Ectodermal cell (in vitro differentiated cells): ENCODE measurements at regions not wholly inside any gene's neighbourhood (a gene's known extent, or its start where the extent isn't known, plus 50 kb on each side); places are given as distances from the start of the nearest gene placed in this dataset.

Experiments
- H3K27ac ChIP-seq: 2 replicates; pipeline ENCODE4 v1.7.0; 2013; ENCODE audit warnings: mild to moderate bottlenecking, low read depth, low read length; ENCODE audit not compliant: insufficient read depth, poor library complexity, severe bottlenecking
- H3K27me3 ChIP-seq: 2 replicates; pipeline ENCODE4 v1.7.0; 2013; ENCODE audit warnings: mild to moderate bottlenecking, low read length; ENCODE audit not compliant: insufficient read depth, control insufficient read depth, poor library complexity, severe bottlenecking
- H3K36me3 ChIP-seq: one replicate; pipeline ENCODE4 v1.7.0; 2013; ENCODE audit warnings: low read length; ENCODE audit not compliant: control insufficient read depth, insufficient read depth
- H3K4me1 ChIP-seq: one replicate; pipeline ENCODE4 v1.7.0; 2013; ENCODE audit warnings: low read length; ENCODE audit not compliant: control insufficient read depth, insufficient read depth
- H3K4me3 ChIP-seq: 2 replicates; pipeline ENCODE4 v1.7.0; 2013; ENCODE audit warnings: low read depth, low read length, control low read depth; ENCODE audit not compliant: insufficient read depth
- H3K9me3 ChIP-seq: 2 replicates; pipeline ENCODE4 v1.7.0; 2013; ENCODE audit warnings: mild to moderate bottlenecking, low read length, moderate library complexity; ENCODE audit not compliant: control insufficient read depth
- WGBS, 2 experiments: methylation state at CpG; one replicate each; pipeline ENCODE4 v1.1.7; 2013; ENCODE audit warnings: missing lambda C conversion rate in 2 of 2; 5-methylcytosine and 5-hydroxymethylcytosine counted together

DNA sequence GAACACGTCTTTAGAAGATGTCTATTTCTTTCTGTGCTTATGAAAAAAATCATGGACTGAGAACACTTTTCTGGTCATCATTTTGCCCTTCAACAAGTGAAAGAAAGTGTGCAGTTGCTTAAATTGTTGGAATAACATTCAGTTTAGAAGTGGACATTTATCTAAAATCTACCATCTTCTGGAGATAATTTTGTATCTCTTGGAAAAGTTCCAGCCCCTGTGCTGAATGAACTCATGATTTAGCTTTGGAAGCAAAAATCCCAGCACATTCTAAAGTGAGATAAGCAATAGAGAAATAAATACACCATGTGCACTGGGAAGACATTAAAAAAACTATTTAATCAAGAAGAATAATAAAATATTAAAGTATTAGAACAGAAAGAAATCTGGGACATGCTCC, 1420.8 kb upstream of the SLC10A2 start:
- no peaks in the 10 kb centered on the region for H3K27me3 ChIP-seq
- no peak overlapping the region for H3K4me3 ChIP-seq
- H3K9me3 ChIP-seq = no peaks in the 10 kb centered on the region
- H3K36me3 ChIP-seq = no peaks in the 10 kb centered on the region
- H3K4me1 ChIP-seq = no peaks in the 10 kb centered on the region
- WGBS, 2 experiments = 80 to 100% methylated on average over 1 of the region's 1 CpG
- no peak overlapping the region for H3K27ac ChIP-seq

DNA sequence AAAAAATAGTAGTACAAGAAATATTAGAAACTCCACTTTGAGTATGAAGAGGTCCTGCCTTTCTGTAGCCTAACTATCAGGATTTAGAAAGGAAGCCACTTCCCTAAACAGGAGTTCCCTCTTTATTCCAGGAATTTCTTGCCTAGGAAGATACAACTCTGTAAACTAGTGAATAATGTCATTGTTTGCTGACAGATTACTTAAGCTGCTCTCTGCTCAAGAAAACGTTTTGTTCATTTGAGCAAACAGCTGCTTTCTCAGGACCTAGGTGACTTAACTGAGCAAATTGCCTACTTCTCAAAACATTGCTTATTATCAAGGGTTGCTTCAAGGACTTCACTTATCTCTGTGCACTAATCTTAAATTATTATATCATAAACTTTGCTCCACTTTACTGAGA, 1419.4 kb upstream of the SLC10A2 start:
- Histone ChIP-seq H3K9me3 (no peaks in the 10 kb centered on the region), H3K36me3 (no peaks in the 10 kb centered on the region), H3K4me3 (no peak overlapping the region), H3K4me1 (no peaks in the 10 kb centered on the region), H3K27me3 (no peaks in the 10 kb centered on the region), H3K27ac (no peak overlapping the region)
- 66% methylated on average over 1 of the region's 1 CpG for WGBS, 2 experiments

DNA sequence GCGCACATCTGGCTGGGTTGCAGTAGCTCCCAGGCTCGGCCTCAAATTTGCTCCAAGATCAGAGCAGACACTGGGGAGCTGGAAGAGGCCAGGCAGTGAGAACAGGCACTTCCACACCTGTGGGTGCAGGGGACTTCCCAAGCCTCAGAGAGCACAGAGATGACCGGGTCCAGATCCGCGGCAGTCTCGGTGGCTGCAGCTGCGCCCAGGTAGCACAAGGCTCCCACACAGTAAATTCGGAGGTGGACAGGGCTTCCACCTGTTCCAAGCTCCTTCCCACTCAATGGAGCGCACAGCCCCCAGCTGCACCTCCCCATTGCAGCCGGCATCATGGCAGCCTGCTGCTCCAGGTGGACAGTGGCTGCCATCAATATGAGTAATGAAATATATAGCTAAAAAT, 1417.4 kb upstream of the SLC10A2 start:
- Histone ChIP-seq H3K9me3 (no peaks in the 10 kb centered on the region), H3K27me3 (no peaks in the 10 kb centered on the region), H3K4me1 (no peaks in the 10 kb centered on the region), H3K4me3 (no peak overlapping the region), H3K27ac (no peak overlapping the region), H3K36me3 (no peaks in the 10 kb centered on the region)
- WGBS, 2 experiments = 92 to 94% methylated on average over 9 to 10 of the region's 10 CpGs

DNA sequence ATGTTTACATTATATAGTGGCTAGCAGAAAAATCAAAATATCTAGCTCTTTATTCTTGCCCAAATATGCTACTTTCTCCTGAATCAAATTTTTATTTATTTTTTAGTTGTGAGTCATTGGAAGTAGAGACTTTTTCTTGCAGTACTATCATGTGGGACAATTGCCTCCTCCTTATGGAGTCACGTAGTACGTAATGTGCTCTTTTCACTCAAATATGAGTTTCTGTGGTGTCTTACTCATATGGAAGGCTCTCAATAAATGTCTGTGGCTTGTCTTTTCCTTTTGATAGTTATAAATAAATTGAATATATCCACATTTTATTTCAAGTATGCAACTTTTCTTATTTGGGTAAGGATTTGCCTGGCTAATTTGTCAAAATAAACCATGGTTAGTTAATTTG, 1411.0 kb upstream of the SLC10A2 start:
- H3K4me3 ChIP-seq = no peak overlapping the region
- no peaks in the 10 kb centered on the region for H3K27me3 ChIP-seq
- H3K36me3 ChIP-seq = no peaks in the 10 kb centered on the region
- no peaks in the 10 kb centered on the region for H3K9me3 ChIP-seq
- no peaks in the 10 kb centered on the region for H3K4me1 ChIP-seq
- H3K27ac ChIP-seq = no peak overlapping the region
- WGBS, 2 experiments = 88 to 97% methylated on average over 2 of the region's 2 CpGs

DNA sequence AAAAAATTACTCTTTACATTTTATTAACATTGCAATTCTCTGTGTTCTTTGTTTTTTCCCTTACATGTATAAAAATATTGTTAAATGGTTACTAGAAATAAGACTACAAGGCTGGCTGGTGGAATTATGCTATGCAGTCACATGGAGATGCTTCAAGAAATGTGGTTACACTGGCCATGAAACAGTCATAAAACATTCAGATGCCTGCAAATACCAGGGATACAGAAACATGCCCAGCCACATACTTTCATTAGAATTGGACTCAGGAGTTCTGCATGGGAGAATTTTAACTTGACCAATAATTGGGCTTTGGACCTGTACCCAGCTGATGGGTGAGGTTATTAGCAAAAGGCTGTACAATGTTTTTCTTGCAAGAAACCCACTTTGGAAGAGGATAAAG, 1407.7 kb upstream of the SLC10A2 start:
- Histone ChIP-seq H3K27ac (no peak overlapping the region), H3K9me3 (no peaks in the 10 kb centered on the region), H3K4me3 (no peak overlapping the region)

DNA sequence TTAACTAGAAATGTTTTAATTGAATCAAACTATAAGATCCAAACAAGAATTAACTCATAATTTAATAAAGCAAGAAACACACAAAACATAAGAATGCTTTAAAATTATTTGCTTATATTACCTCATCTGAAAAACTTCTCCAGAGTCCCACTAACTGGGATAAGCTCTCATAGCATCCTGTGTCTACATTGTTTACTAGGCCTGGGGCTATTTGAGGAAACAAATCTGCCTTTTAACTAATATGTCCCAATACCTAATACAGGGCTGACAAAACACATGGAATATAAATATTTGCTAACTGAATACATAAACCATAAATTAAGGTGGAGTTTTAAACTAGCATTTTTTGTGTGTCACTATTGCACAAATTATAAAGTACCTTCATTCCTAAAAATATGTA, 1399.8 kb upstream of the SLC10A2 start:
- Histone ChIP-seq H3K27me3 (no peaks in the 10 kb centered on the region), H3K4me3 (no peak overlapping the region), H3K9me3 (no peaks in the 10 kb centered on the region), H3K4me1 (no peaks in the 10 kb centered on the region), H3K36me3 (no peaks in the 10 kb centered on the region), H3K27ac (no peak overlapping the region)

More for the DNA sequence above, 1407.7 kb upstream of the SLC10A2 start:
- H3K36me3 ChIP-seq = no peaks in the 10 kb centered on the region
- H3K27me3 ChIP-seq = no peaks in the 10 kb centered on the region
- no peaks in the 10 kb centered on the region for H3K4me1 ChIP-seq

DNA sequence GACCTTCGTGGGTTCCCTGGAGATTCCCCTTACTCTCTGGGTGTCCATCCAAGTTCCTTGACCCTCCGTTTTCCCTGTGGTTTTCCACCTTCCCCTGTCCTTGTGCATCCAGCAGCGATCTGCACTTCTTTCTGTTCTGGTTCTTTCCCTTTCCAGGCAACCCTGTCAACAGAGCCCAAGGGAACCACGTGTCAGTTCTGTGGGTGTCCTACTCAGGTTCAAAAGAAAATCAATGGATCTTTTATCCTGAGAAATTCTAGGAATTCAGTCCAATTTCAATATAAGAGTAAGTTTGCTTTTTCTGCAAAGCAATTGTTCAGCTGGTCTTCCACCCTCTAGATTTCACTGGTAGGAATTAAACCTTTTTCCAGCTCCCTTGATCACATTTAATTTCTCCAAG, 1394.8 kb upstream of the SLC10A2 start:
- Histone ChIP-seq H3K4me1 (no peaks in the 10 kb centered on the region), H3K27me3 (no peaks in the 10 kb centered on the region), H3K4me3 (no peak overlapping the region), H3K9me3 (no peaks in the 10 kb centered on the region), H3K27ac (no peak overlapping the region), H3K36me3 (no peaks in the 10 kb centered on the region)
- WGBS, 2 experiments = 45 to 48% methylated on average over 4 of the region's 4 CpGs

DNA sequence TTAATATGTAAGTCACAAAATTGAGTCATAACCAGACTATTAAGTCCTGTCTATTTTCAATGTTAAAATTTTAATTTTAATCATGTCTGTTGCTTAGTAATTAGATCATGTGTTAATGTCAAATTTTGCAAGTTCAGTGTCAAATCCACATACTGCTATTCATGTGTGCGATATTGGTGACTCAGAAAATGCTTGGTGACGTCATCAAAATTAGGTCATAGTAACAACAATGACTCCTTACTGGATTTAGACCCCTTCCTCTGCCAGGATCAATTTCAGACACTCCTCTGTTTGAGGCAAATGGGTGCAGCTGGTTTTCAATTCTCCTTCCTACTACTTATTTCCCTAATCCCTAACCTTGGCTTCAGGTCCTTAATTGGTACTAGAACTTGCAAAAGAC, 1394.3 kb upstream of the SLC10A2 start:
- Histone ChIP-seq H3K27me3 (no peaks in the 10 kb centered on the region), H3K27ac (no peak overlapping the region), H3K9me3 (no peaks in the 10 kb centered on the region), H3K36me3 (no peaks in the 10 kb centered on the region), H3K4me3 (no peak overlapping the region), H3K4me1 (no peaks in the 10 kb centered on the region)
- WGBS, 2 experiments = 91 to 95% methylated on average over 2 of the region's 2 CpGs

DNA sequence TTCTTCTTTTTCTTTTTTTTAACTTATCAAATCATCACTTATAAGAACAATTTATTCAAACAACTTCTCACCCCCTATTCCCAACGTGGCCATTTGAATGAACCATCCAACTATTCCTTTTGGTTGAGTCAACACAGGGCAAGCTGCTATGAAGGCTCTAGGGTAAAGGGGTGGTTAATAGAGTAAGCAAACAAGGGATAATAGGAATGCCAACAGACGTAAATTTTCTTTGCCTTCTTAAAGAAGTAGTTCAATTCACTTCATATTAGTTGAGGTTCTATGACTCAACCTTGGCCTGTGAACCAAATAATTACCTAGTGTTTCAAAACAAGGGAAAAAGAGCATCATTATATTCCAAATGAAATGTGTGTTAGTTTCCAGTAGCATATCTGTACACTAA, 1383.8 kb upstream of the SLC10A2 start:
- no peaks in the 10 kb centered on the region for H3K9me3 ChIP-seq
- no peaks in the 10 kb centered on the region for H3K27me3 ChIP-seq
- 95 to 100% methylated on average over 1 to 2 of the region's 2 CpGs for WGBS, 2 experiments

DNA sequence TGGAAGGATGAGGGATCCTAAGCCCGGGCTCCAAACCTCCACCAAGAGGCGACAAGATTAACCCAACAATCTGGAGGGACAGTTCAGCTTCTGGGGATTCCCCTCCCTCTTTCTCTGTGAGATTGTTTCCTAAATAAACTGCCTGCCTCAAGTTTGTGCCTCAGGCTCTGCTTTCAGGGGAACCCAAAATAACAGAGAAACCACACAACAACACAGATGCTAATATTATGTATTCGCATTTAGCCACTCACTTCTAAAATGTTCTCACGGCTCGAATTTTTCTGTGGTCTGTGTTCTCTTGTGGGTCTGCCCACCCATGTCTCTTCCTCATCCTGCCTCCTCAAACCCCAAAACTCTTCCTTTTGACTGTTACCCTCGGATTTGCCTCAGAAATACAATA, 1381.1 kb upstream of the SLC10A2 start:
- H3K27me3 ChIP-seq = no peaks in the 10 kb centered on the region
- no peaks in the 10 kb centered on the region for H3K4me1 ChIP-seq
- no peaks in the 10 kb centered on the region for H3K9me3 ChIP-seq
- 91 to 94% methylated on average over 6 of the region's 6 CpGs for WGBS, 2 experiments
- no peaks in the 10 kb centered on the region for H3K36me3 ChIP-seq
- no peak overlapping the region for H3K4me3 ChIP-seq
- H3K27ac ChIP-seq = no peak overlapping the region

More for the DNA sequence above, 1383.8 kb upstream of the SLC10A2 start:
- no peak overlapping the region for H3K4me3 ChIP-seq
- H3K4me1 ChIP-seq = no peaks in the 10 kb centered on the region
- no peak overlapping the region for H3K27ac ChIP-seq
- H3K36me3 ChIP-seq = no peaks in the 10 kb centered on the region

DNA sequence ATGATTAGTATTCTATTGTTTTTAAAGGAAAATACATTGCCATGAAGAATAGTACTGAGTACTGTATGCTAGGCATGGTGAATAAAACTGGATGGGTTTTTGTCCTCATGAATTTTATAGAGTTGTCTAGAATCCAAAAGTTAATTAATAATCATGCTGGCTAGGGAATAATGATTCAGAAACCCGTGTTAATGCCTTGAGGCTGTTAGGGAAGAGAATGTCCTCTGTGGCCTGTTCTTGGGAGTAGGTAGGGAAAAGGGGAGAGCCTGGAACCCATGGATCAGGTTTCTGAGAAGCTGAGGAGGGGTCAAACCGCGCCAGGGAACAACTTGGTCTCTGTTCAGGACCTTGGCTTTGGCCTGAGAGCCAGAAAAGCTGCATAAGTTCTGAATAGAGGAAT, 1376.3 kb upstream of the SLC10A2 start:
- H3K27ac ChIP-seq = no peak overlapping the region
- 93% methylated on average over 3 of the region's 3 CpGs for WGBS, 2 experiments
- H3K4me3 ChIP-seq = no peak overlapping the region
- H3K9me3 ChIP-seq = no peaks in the 10 kb centered on the region
- H3K4me1 ChIP-seq = no peaks in the 10 kb centered on the region
- no peaks in the 10 kb centered on the region for H3K27me3 ChIP-seq
- H3K36me3 ChIP-seq = no peaks in the 10 kb centered on the region
